ENCODE measurements at regions not wholly inside any gene's neighbourhood (a gene's known extent, or its start where the extent isn't known, plus 50 kb on each side); places are given as distances from the start of the nearest gene placed in this dataset.

DNA sequence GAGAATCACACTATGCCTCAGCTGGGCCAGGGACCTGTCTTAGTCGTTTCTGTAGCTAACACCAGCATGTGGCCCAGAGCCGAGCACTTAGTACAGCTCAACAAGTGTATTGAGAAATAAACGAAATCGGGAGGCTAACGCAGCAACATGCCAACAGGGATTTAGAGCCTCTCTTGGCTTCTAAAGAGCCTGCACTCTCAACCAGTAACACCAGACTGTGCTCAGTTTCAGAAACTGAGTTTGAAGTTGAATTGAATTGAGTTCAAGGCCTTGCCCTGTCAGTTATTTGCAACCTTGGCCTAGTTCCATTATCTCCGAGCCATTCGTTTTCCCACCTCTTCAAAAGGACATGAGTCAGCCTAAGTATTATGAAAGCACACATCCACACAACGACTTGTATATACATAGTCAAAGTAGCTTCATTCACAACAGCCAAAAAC lies 71.3 kb upstream of the LDB2 start:
- TF ChIP-seq POLR2AphosphoS5 (IDR thresholded peaks at IDR 0.05) (no peak), EP300 (IDR thresholded peaks at IDR 0.05) (no peak), POLR2A (IDR thresholded peaks at IDR 0.05) (no peak)
- TF ChIP-seq, protein P1, sequence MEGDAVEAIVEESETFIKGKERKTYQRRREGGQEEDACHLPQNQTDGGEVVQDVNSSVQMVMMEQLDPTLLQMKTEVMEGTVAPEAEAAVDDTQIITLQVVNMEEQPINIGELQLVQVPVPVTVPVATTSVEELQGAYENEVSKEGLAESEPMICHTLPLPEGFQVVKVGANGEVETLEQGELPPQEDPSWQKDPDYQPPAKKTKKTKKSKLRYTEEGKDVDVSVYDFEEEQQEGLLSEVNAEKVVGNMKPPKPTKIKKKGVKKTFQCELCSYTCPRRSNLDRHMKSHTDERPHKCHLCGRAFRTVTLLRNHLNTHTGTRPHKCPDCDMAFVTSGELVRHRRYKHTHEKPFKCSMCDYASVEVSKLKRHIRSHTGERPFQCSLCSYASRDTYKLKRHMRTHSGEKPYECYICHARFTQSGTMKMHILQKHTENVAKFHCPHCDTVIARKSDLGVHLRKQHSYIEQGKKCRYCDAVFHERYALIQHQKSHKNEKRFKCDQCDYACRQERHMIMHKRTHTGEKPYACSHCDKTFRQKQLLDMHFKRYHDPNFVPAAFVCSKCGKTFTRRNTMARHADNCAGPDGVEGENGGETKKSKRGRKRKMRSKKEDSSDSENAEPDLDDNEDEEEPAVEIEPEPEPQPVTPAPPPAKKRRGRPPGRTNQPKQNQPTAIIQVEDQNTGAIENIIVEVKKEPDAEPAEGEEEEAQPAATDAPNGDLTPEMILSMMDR (IDR thresholded peaks at IDR 0.05) = no peak

All from suprapubic skin (tissue), 4 donors.